Cardiac fibroblast (primary cell): ENCODE measurements at regions not wholly inside any gene's neighbourhood (a gene's known extent, or its start where the extent isn't known, plus 50 kb on each side); places are given as distances from the start of the nearest gene placed in this dataset.
A peak's percentile ranks its signal among the peaks of the same experiment; 100 is the strongest.

ENCODE experiments used
- DNase-seq, 2 donors: peaks; one replicate each; pipeline versions ENCODE4 v3.0.0 to v3.0.0-alpha.2; 2010; ENCODE audit warnings: low read depth in 2 of 2
- H3K4me3 ChIP-seq, 2 donors: replicated peaks in 1 of 2; 1 replicate in 1 of 2; 2 replicates in 1 of 2; pipeline ENCODE4 v1.5.1; 2011; ENCODE audit warnings: low read depth in 2 of 2, low read length in 2 of 2, mild to moderate bottlenecking in 2 of 2, moderate library complexity in 1 of 2
- CTCF ChIP-seq: IDR thresholded peaks from one replicate; pipeline ENCODE4 v1.5.1; 2011; ENCODE audit warnings: low read depth, mild to moderate bottlenecking, low read length, inconsistent platforms

- TF ChIP-seq CTCF, result no peak
- no peak for DNase-seq
- H3K4me3 ChIP-seq, result no peak overlapping the region
Measured at GRCh38 chr2:152944099-152944498, 225.7 kb downstream of the ARL6IP6 start.

- no peak overlapping the region for H3K4me3 ChIP-seq
- no peak for DNase-seq
- TF ChIP-seq CTCF, result no peak
Measured at GRCh38 chr2:152942940-152943440, 224.6 kb downstream of the ARL6IP6 start.

GRCh38 chr2:152930501-152930900, 212.1 kb downstream of the ARL6IP6 start:
- DNase-seq, result no peak
- no peak for TF ChIP-seq CTCF
- H3K4me3 ChIP-seq, result no peak overlapping the region

GRCh38 chr2:152929628-152930027, 211.2 kb downstream of the ARL6IP6 start:
- DNase-seq, result no peak
- H3K4me3 ChIP-seq, result no peak overlapping the region
- no peak for TF ChIP-seq CTCF

- TF ChIP-seq CTCF, result peak; percentile 59
- DNase-seq, result peak; percentile 48 to 54
- H3K4me3 ChIP-seq, result no peak overlapping the region
Measured at GRCh38 chr2:152925547-152926448, 207.4 kb downstream of the ARL6IP6 start.

- DNase-seq, result no peak
- TF ChIP-seq CTCF, result no peak
- H3K4me3 ChIP-seq, result no peak overlapping the region
Measured at GRCh38 chr2:152924722-152925121, 206.3 kb downstream of the ARL6IP6 start.

- no peak for DNase-seq
- no peak for TF ChIP-seq CTCF
- no peak overlapping the region for H3K4me3 ChIP-seq
Measured at GRCh38 chr2:152924219-152924618, 205.8 kb downstream of the ARL6IP6 start.
